ENCODE measurements at regions not wholly inside any gene's neighbourhood (a gene's known extent, or its start where the extent isn't known, plus 50 kb on each side); places are given as distances from the start of the nearest gene placed in this dataset.

DNA sequence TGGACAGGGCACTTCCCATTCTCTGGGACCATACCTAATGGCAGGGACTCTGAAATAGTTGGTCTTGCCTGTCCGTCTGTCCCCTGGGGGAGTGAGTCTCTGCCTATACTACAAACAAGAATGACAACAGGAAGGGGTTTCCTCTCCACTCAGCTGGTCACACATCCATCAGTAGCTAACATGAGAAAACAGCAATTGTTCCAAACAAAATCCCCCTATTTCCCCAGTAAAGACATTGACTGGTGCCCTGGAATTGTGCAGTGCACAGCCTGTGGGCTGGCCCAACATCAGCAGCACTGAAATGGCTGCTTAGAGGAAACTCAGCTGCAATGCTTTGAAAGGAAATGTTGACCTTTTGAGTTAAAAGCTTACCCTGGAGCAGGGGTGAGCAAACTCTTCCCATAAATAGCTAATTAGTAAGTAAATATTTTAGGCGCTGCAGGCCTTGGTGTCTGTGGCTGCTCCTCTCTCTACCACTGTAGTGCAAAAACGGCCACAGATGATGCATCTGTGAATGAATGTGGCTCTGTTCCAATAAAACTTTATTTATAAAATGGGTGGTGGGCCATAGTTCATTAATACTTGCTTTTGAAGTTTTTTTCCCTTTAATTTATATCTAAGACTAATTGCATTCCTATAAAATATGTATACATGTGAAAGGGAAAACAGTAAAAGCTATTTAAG, 174.3 kb downstream of the KLF13 start (continued):
- TF ChIP-seq SETDB1 (IDR thresholded peaks at IDR 0.05; ENCODE audit: insufficient read length, low read length), result no peak
- no peak for TF ChIP-seq PRDM4 (tag by site-specific recombination; IDR thresholded peaks at IDR 0.05)
- TF ChIP-seq ZNF555 (tag by site-specific recombination; conservative IDR thresholded peaks at IDR 0.05), result no peak
- TF ChIP-seq ZNF138 (tag by site-specific recombination; IDR thresholded peaks at IDR 0.05; ENCODE audit: borderline replicate concordance), result no peak
- no peak for TF ChIP-seq SP7 (tag by site-specific recombination; IDR thresholded peaks at IDR 0.05)
- no peak for TF ChIP-seq ZBTB26 (tag by site-specific recombination; optimal IDR thresholded peaks at IDR 0.05)
- no peak for TF ChIP-seq ZNF23 (tag by site-specific recombination; IDR thresholded peaks at IDR 0.05; ENCODE audit: borderline replicate concordance)
- TF ChIP-seq, protein P1, sequence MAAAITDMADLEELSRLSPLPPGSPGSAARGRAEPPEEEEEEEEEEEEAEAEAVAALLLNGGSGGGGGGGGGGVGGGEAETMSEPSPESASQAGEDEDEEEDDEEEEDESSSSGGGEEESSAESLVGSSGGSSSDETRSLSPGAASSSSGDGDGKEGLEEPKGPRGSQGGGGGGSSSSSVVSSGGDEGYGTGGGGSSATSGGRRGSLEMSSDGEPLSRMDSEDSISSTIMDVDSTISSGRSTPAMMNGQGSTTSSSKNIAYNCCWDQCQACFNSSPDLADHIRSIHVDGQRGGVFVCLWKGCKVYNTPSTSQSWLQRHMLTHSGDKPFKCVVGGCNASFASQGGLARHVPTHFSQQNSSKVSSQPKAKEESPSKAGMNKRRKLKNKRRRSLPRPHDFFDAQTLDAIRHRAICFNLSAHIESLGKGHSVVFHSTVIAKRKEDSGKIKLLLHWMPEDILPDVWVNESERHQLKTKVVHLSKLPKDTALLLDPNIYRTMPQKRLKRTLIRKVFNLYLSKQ (tag by site-specific recombination; IDR thresholded peaks at IDR 0.05; ENCODE audit: borderline replicate concordance), result no peak
- TF ChIP-seq, protein P2, sequence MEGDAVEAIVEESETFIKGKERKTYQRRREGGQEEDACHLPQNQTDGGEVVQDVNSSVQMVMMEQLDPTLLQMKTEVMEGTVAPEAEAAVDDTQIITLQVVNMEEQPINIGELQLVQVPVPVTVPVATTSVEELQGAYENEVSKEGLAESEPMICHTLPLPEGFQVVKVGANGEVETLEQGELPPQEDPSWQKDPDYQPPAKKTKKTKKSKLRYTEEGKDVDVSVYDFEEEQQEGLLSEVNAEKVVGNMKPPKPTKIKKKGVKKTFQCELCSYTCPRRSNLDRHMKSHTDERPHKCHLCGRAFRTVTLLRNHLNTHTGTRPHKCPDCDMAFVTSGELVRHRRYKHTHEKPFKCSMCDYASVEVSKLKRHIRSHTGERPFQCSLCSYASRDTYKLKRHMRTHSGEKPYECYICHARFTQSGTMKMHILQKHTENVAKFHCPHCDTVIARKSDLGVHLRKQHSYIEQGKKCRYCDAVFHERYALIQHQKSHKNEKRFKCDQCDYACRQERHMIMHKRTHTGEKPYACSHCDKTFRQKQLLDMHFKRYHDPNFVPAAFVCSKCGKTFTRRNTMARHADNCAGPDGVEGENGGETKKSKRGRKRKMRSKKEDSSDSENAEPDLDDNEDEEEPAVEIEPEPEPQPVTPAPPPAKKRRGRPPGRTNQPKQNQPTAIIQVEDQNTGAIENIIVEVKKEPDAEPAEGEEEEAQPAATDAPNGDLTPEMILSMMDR (tag by site-specific recombination; IDR thresholded peaks at IDR 0.05), result no peak
- TF ChIP-seq ZNF843 (tag by site-specific recombination; IDR thresholded peaks at IDR 0.05), result no peak

- H3K27ac ChIP-seq (ENCODE audit: extremely low read depth, low read depth, low read length), result no peak overlapping the region
- POLR2A ChIA-PET, result no interaction called here
These were observed 175.0 kb downstream of the KLF13 start for GRCh38 chr15:31501536-31502157.

More at GRCh38 chr15:31501536-31502157, 175.0 kb downstream of the KLF13 start:
- Histone ChIP-seq H3K9me3 (ENCODE audit: control insufficient read depth, insufficient read depth, low read depth, low read length) (no peaks in the 10 kb centered on the region), H3K4me3 (ENCODE audit: low read depth, low read length) (no peak overlapping the region), H3K4me1 (ENCODE audit: control insufficient read depth, insufficient read depth, low read length) (no peaks in the 10 kb centered on the region), H3K36me3 (ENCODE audit: control insufficient read depth in 2 of 2, insufficient read depth in 1 of 2, low read length in 2 of 2) (no peaks in the 10 kb centered on the region)
- CTCF ChIA-PET, result no interaction called here
- TF ChIP-seq ZNF544 (tag by site-specific recombination; IDR thresholded peaks at IDR 0.05), result no peak
- no peak for TF ChIP-seq MZF1 (tag by site-specific recombination; IDR thresholded peaks at IDR 0.05; ENCODE audit: borderline replicate concordance)
- no peak for TF ChIP-seq ZNF664 (tag by site-specific recombination; IDR thresholded peaks at IDR 0.05)
- no peak for TF ChIP-seq ZNF639 (tag by site-specific recombination; IDR thresholded peaks at IDR 0.05)
- TF ChIP-seq ZNF501 (tag by site-specific recombination; IDR thresholded peaks at IDR 0.05), result no peak
- TF ChIP-seq ZNF221 (tag by site-specific recombination; IDR thresholded peaks at IDR 0.05; ENCODE audit: borderline replicate concordance), result no peak
- TF ChIP-seq ZNF548 (tag by site-specific recombination; IDR thresholded peaks at IDR 0.05), result no peak
- no peak for TF ChIP-seq GLI4 (tag by site-specific recombination; IDR thresholded peaks at IDR 0.05)
- TF ChIP-seq SETDB1 (IDR thresholded peaks at IDR 0.05; ENCODE audit: insufficient read length, low read length), result no peak
- TF ChIP-seq SCRT2 (tag by site-specific recombination; IDR thresholded peaks at IDR 0.05), result no peak
- TF ChIP-seq ZBTB10 (tag by site-specific recombination; IDR thresholded peaks at IDR 0.05), result no peak
- TF ChIP-seq, protein P3, sequence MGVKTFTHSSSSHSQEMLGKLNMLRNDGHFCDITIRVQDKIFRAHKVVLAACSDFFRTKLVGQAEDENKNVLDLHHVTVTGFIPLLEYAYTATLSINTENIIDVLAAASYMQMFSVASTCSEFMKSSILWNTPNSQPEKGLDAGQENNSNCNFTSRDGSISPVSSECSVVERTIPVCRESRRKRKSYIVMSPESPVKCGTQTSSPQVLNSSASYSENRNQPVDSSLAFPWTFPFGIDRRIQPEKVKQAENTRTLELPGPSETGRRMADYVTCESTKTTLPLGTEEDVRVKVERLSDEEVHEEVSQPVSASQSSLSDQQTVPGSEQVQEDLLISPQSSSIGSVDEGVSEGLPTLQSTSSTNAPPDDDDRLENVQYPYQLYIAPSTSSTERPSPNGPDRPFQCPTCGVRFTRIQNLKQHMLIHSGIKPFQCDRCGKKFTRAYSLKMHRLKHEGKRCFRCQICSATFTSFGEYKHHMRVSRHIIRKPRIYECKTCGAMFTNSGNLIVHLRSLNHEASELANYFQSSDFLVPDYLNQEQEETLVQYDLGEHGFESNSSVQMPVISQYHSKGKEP (tag by site-specific recombination; IDR thresholded peaks at IDR 0.05), result no peak
- TF ChIP-seq ZNF324 (tag by site-specific recombination; IDR thresholded peaks at IDR 0.05), result no peak

Data from HEK293 (cell line).